ENCODE measurements at regions not wholly inside any gene's neighbourhood (a gene's known extent, or its start where the extent isn't known, plus 50 kb on each side); places are given as distances from the start of the nearest gene placed in this dataset.

DNA sequence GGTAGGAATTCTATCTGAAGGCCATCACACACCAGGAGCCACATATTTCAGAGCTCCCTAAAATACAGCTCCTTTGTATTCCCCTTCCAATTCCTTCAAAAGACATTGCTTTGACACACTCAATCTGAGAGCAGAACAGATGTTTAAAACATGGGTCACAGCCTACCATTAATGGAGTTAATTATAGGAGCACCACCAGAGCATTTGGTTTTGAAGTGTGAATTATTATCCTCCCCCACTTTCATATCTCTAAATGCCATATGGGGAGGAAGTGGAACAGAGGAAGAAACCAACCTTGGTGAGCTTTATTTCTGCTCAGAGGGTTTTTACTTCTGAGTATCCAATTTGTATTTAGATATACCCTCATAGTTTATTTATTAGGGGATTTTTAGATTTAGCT, 50.7 kb upstream of the TNFRSF21 start:
- DNase-seq (ENCODE audit: extremely low read depth, low read depth, low spot score): no peak

DNA sequence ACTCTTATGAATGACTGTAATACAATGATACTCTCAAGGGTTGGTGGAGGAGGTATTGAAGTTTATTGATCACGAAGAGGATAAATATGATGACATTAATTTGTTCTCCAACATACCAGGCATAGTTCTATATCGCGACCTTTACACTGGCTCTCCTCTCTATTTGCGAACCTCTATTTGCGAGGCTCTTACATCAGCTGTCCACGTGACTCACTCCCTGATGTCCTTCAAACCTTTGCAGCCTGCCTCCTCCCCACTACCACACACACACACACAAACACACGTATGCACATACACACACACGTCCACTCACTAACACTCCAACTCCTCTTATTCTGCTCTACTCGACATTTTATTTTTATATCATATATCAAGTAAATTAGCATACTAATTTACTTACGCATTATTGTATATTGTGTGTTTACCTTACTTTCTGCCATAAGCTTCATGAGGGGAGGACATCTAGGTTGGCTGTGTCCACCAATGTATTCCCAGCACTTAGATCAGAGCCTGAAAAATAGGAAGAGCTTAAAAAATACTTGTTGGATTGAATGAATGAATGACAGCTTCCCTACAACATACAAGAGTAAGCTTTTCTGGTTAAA, 53.3 kb upstream of the TNFRSF21 start:
- DNase-seq (ENCODE audit: extremely low read depth, low read depth, low spot score): no peak

DNA sequence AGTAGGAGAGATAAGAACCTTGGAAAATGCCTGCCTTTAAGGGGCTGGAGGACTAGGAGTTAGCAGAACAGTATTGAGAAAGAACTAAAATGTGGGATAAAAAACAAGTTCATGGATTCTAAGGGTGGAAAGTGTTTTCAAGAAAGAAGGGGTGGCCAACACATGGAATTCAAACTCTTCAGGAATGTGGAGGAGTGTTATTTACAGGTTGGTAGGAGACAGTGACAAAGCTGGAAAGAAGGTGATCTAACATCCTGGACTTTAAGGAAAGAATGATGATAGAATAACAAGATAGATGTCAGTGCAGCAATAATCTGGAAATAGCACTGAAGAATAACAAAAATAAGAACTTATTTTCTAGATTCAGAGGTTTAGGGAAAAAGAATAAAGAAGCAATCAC, 54.0 kb upstream of the TNFRSF21 start:
- DNase-seq (ENCODE audit: extremely low read depth, low read depth, low spot score): no peak

DNA sequence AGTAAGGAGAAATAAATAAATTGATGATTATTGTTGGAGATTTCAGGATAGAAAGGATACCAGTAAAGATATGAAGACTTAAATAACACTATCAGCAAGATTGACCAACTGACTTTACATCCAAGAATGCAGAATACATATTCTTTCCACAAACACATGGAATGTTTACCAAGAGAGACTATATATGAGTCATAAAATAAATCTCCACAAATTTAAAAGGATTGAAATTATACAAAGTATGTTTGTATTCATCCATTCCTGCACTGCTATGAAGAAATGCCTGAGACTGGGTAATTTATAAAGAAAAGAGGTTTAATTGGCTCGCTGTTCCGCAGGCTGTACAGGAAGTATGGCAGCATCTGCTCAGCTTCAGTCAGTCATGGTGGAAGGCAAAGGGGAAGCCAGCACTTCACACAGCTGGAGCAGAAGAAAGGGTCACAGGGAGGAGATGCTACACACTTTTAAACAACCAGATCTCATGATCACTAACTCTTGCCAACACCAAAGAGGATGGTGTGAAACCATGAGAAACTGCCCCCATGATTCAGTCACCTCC, 56.7 kb upstream of the TNFRSF21 start:
- no peak for DNase-seq (ENCODE audit: extremely low read depth, low read depth, low spot score)

DNA sequence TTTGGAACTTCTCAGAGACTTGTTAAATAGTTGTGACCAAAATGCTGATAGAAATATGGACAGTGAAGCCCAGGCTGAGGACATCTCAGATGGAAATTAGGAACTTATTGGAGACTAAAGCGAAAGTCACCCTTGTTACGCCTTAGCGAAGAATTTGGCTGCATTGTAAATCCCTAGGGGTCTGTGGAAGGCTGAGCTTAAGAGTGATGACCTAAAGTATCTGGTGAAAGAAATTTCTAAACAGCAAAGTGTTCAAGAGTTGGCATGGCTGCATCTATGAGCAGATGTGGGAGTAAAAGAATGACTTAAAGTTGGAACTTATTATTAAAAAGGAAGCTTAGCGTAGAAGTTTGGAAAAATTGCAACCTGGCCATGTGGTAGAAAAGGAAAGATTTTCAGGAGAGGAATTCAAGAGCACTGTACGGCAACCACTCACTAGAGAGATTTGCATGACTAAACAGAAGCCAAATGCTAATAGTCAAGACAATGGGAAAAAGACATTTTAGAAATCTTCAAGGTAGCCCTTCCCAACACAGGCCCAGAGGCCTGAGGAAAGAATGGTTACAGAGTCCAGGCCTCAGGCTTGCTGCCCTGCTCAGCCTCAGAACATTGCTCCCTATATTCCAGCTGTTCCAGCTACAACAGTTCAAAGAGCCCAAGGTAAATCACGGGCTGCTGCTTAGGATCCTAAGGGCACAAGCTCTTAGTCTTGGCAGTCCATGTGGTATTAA, 61.6 kb upstream of the TNFRSF21 start:
- DNase-seq (ENCODE audit: extremely low read depth, low read depth, low spot score): no peak

DNA sequence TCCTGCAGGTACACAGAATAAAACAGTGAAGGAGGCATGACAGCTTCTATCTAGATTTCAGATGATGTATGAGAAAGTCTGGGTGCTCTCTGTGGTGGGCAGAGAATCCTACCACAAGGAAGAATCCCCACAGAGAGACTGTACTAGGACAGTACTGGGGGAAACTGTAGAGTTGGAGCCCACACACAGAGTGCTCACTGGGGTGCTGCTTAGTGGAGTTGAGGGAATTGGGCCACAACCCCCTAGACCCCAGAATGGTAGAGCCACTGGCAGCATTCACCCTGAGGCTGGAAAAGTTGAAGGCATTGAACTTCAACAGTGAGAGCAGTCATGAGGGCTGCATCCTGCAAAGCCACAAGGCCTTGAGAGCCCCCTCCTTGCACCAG, 62.2 kb upstream of the TNFRSF21 start:
- no peak for DNase-seq (ENCODE audit: extremely low read depth, low read depth, low spot score)

DNA sequence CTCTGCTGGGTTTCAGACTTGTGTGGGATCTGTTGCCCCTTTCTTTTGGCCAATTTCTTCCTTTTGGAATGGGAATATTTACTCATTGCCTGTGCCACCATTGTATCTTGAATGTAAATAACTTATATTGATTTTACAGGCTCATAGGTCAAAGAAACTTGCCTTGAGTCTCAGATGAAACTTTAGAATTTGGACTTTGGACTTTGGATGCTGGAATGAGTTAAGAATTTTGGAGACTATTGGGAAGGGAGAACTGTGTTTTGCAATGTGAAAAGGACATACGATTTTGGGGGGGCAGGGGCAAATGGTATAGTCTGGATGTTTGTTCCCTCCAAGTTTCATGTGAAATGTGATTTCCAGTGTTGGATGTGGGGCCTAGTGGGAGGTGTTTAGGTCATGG, 62.6 kb upstream of the TNFRSF21 start:
- DNase-seq (ENCODE audit: extremely low read depth, low read depth, low spot score): no peak

DNA sequence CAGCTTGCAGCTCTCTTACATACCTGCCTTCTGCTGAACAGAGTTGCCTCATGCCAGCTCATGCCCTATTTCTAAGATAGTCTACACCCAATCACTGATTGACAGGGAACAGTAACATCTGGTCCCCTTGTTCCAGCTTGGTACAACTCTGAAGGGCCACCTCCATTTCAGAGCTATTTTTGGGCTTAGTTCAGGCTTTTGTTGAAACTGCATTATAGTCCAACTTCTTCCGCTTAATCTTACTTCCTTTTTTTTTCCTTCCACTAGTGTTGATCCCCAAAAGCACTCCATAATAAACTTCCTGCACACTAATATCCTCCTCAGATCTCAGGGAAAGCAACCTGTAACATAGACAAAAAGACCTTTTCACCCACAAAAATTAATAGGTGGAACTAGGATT, 65.7 kb upstream of the TNFRSF21 start:
- DNase-seq (ENCODE audit: extremely low read depth, low read depth, low spot score): no peak

DNA sequence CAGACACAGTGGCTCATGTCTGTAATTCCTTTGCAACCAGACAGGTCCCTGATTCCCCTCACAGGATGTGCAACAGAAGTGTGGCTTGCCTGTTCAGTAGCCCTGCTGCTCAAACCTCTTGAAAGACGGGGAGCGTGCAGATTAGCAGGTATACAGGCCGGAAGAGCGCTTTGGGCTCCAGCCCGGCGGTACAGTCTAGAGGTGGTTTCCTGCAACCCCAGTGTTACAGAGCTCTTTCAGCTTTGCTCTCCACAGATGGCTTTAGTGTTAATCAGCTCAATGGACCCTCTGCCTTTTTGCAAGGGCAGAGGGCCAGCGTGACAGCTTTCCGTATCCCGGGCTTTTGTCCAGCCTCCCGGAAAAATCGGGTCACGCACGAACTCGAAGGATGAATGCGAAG, 67.2 kb upstream of the TNFRSF21 start:
- no peak for DNase-seq (ENCODE audit: extremely low read depth, low read depth, low spot score)

DNA sequence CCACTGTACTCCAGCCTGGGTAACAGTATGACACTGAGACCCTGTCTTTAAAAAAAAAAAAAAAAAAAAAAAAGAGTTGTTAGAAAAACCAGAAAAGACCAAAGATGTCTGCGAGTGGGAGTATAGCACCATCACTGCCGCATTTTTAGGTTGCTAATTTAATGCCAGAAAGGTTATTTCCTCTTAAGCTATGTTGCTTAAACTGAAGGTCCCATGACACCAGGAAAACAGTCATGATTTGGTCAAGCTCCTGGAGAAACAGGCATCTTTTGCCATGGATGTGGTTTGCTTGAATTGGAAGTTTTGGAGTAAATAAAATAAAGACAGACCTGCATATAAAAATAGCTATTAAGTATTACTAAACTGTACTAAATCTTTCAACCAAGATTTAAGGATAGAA, 68.3 kb upstream of the TNFRSF21 start:
- DNase-seq (ENCODE audit: extremely low read depth, low read depth, low spot score): no peak

DNA sequence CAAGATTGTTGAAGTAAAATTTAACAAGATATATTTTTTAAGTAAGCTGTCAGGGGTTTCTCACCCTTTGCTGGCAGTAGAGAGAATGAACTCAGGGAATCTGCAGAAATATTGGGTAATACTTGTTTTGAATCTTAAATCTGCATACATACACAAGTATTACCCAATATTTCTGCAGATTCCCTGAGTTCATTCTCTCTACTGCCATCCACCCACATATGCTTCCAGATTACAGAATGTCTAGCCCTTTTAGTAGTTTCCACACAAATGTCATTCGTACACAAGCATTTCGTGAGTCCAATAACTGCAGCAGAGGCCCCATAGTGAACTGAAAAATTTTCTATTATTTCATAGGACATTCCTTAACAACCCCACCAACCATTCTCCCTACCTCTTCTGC, 69.6 kb upstream of the TNFRSF21 start:
- DNase-seq (ENCODE audit: extremely low read depth, low read depth, low spot score): no peak

DNA sequence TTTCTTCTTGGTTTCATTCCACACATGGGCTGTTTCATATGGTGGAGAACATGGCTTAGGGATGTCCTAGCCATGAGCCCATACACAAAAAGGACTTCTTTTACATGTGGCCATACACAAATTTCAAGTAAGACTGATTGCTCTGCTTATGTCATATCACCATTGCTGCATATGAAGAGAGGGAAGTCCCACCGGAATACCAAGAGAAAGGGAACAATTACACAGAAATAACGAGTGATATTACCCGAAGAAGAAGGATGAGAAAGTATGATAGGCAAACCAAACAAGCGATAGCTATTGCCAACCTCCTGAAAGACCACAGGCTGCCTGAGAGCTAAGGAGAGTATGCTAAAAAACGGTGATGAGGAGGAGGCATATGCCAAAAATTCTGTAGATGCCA, 70.5 kb upstream of the TNFRSF21 start:
- DNase-seq (ENCODE audit: extremely low read depth, low read depth, low spot score): no peak

DNA sequence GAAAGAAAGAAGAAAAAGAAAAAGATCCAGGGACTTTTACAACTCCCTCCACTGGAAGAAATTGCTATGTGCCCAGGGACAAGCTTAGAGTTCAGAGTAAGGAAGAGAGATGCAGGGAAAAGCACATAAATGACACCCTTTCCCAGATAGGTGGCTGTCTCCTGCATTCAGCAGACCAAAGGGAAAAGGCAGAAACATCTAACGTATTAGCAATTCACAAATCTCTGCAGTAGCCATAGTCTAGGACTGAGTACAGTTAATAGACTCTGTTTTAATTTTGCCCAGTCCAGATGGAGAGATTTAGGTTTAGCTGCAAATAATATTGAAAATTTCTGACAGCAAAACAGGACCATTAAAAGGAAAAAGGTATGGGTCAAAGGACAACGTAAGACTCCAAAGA, 71.3 kb upstream of the TNFRSF21 start:
- no peak for DNase-seq (ENCODE audit: extremely low read depth, low read depth, low spot score)

DNA sequence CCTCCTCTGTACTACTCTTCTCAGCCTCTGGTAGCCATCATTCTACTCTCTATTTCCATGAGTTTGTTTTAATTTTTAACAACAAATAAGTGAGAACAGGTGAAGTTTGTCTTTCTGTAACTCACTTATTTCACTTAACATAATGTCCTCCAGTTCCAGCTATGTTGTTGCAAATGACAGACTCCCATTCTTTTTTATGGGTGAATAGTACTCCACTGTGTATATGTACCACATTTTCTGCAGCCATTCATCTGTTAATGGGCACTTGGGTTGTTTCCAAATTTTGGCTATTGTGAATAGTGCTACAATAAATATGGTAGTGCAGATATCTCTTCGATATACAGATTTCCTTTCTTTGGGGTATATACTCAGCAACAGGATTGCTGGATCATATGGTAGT, 73.7 kb upstream of the TNFRSF21 start:
- no peak for DNase-seq (ENCODE audit: extremely low read depth, low read depth, low spot score)

DNA sequence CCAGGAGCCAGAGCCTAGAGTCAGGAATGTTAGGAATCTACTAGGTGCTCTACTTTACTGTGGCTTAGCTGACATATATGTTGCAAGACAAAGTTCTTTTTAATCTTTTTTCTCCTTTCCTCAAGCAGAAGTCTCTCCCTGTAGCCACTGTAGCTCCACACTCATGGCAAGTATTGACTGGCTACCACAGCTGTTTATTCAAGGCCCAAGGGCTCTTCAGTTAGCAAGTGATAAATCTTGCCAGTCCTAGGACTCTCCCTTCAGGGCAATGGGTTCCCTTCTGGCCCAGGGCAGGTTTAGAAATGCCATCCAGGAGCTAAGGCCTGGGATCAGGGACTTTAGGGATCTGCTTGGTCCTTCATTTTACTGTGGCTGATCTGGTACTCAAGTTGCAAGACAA, 82.0 kb upstream of the TNFRSF21 start:
- no peak for DNase-seq (ENCODE audit: extremely low read depth, low read depth, low spot score)

DNA sequence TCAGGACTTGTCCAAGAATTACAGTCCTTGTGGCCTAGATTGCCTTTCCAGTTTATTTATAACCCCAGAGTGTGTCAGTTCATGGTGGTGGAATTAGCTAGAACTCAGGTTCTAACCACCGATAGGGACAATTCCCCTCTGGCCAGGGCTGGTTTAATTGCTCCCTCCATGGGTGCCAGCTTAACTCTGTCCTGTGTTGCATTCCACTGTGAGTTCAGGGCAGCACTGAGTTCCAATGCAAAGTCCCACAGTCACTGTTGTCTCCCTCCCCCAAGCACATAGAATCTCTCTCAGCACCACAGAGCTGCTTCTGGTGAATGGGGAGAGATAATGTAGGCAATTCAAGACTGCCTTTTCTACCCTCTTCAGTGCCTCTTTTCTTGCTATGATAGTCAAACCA, 82.5 kb upstream of the TNFRSF21 start:
- DNase-seq (ENCODE audit: extremely low read depth, low read depth, low spot score): no peak

DNA sequence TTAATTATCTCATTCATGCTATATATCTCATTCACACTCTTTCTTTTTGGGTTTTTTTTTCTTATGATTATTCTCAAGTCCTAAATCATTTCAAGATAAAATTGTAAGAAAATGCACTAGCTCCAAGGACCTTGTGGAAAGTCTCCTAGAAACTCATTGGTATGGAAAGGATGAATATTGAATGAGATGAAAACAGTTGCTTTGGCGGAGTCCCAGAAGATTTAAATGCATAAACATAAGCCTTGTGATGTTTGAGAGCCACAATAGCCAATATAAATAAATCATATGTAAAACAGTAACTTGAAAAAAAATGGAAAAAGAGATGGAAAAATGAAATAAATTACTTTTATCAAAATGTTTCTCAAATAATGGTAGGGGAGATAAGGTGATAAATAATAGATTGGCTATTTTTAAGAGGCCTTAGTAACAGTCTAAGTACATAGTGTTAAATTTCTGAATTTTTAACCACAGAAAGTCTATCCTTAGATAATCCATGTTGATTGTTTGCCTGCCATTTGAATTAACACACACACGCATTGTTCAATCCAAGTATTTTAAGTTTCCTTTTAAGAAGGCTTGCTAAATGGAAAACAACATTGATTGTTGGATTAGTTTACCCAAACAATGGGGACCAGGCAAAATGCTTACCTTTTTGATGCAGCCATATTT, 81.1 kb upstream of the CD2AP start:
- DNase-seq (ENCODE audit: extremely low read depth, low read depth, low spot score): no peak

DNA sequence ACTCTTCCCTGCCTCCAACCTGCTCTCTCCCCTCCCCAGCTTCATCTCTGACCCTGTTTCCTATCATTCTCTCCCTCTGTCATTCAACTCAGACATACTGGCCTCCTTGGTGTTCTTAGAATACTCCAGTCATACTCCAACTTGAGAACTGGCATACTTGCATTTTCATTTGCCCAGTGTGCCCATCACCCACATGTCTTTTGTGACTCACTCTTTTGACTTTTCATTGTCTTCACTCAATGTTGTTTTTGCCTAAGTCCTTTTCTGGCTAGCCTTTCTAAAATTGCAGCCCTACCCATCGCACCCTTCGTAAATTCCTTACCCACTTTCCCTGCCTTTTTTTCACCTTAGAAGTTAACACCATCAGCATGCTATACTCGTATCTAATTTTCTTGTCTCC, 77.0 kb upstream of the CD2AP start:
- no peak for DNase-seq (ENCODE audit: extremely low read depth, low read depth, low spot score)

DNA sequence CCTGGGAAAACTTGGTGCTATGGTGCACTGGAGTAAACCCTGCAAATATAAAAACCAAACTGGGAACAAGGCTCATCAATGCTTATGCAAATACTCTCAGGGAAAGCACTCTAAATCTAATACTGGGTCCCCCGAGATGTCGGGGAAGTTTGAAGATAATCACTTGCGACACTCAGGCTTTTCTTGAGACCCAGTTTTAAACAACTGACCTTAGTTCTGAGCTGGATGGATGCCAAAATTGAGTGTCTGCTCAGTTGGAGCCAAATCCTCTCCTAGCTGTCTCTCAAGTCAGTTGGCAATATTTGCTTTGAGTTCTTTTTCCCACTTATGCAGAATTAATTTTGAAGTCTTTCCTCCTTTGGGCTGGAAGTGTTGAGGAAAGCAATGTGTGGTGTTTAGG, 75.5 kb upstream of the CD2AP start:
- DNase-seq (ENCODE audit: extremely low read depth, low read depth, low spot score): no peak

DNA sequence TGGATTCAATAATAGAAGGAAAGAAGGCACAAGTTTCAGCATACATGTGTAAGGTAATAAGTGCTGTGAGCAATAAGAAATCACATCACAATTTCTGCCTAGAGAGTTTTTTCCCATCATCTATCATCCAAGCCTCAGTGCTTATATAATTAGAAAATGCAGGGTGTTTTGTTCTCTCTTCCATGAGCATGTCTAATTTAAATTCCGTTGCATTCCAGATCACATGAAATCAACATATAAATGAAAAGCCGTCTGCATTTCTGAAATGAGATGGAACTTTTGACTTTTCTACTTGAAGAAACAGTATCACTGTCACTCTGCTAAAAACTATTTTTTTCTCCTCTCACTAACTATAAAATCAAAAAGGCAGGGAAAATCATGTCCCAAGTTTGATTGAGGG, 74.5 kb upstream of the CD2AP start:
- no peak for DNase-seq (ENCODE audit: extremely low read depth, low read depth, low spot score)

DNA sequence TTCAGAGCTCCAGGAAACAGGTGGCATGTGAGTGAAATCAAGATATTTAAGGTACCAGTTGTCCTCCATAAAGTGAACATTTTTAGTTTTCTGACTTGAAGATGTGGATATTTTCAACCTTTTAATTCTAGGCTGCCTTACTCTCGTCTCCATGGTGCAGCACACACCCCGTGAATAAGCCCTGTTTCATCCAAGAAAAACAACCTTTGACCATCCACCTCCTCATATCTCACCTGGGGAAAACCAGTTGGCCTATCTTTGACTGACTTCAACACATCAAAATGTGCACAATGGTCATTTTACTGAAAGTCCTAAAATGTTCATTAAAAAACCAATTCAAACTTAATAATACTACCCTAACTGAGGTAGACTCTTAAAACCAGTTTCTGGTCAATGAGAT, 73.8 kb upstream of the CD2AP start:
- DNase-seq (ENCODE audit: extremely low read depth, low read depth, low spot score): no peak

DNA sequence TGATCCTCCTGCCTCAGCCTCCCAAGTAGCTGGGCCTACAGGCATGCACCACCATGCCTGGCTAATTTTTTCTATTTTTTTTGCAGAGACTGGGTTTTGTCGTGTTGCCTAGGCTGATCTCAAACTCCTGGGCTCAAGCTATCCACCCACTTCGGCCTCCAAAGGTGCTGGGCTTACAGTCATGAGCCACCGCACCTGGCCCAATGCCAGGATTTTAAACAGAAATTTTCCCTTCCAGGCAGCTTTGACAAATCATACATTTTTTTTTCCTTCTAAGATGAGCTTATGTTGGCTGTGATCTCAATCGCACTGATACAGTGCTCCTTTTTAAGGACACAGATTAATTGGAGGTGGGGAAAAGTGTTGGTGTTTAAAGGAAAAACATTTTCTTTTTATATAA, 73.2 kb upstream of the CD2AP start:
- DNase-seq (ENCODE audit: extremely low read depth, low read depth, low spot score): no peak

All from glomerular endothelial cell (primary cell).